NT2/D1 (cell line): ENCODE measurements at regions not wholly inside any gene's neighbourhood (a gene's known extent, or its start where the extent isn't known, plus 50 kb on each side); places are given as distances from the start of the nearest gene placed in this dataset.

Experiments used
- DNase-seq: peaks from one replicate; pipeline ENCODE4 v3.0.0-alpha.2; 2011; ENCODE audit warnings: low read depth, low spot score
- H3K27me3 ChIP-seq: 2 replicates; pipeline ENCODE4 v1.6.0; 2011; ENCODE audit warnings: mild to moderate bottlenecking; ENCODE audit not compliant: insufficient read length, insufficient read depth
- H3K36me3 ChIP-seq: 2 replicates; pipeline ENCODE4 v1.6.1; 2011; ENCODE audit warnings: mild to moderate bottlenecking, low read length, mixed read lengths; ENCODE audit not compliant: insufficient read depth, insufficient read length
- H3K4me1 ChIP-seq: 2 replicates; pipeline ENCODE4 v1.5.1; 2011; ENCODE audit not compliant: insufficient read depth, insufficient read length
- H3K4me3 ChIP-seq: 2 replicates; pipeline ENCODE4 v1.5.1; 2011; ENCODE audit warnings: low read depth; ENCODE audit not compliant: insufficient read length
- H3K9ac ChIP-seq: 2 replicates; pipeline ENCODE4 v1.6.0; 2011; ENCODE audit warnings: low read depth; ENCODE audit not compliant: insufficient read length
- H3K9me3 ChIP-seq: 2 replicates; pipeline ENCODE4 v1.5.1; 2011; ENCODE audit warnings: mild to moderate bottlenecking, low read length; ENCODE audit not compliant: insufficient read depth
- SUZ12 ChIP-seq: IDR thresholded peaks from 2 replicates; pipeline ENCODE4 v1.6.1; 2011; ENCODE audit not compliant: insufficient read length, insufficient read depth; ENCODE audit errors: extremely low read depth
- YY1 ChIP-seq: IDR thresholded peaks from 2 replicates; pipeline ENCODE4 v1.6.1; 2011; ENCODE audit not compliant: insufficient read length, insufficient read depth
- ZNF274 ChIP-seq: IDR thresholded peaks from 2 replicates; pipeline ENCODE4 v1.6.1; 2011; ENCODE audit warnings: mild to moderate bottlenecking, low read depth, low read length

- no peaks in the 10 kb centered on the region for H3K9me3 ChIP-seq
- no peak for DNase-seq
Measured at GRCh38 chr1:5396593-5396992, 595.6 kb downstream of the NPHP4 start.

GRCh38 chr1:5394111-5394510 is 598.1 kb downstream of the NPHP4 start:
- TF ChIP-seq YY1: no peak
- no peak for TF ChIP-seq ZNF274
- no peak for TF ChIP-seq SUZ12
- H3K4me3 ChIP-seq: no peak overlapping the region

More at GRCh38 chr1:5396593-5396992, 595.6 kb downstream of the NPHP4 start:
- Histone ChIP-seq H3K9ac (no peak overlapping the region), H3K36me3 (no peaks in the 10 kb centered on the region), H3K27me3 (no peaks in the 10 kb centered on the region), H3K4me3 (no peak overlapping the region), H3K4me1 (no peaks in the 10 kb centered on the region)
- TF ChIP-seq SUZ12: no peak
- TF ChIP-seq ZNF274: no peak

GRCh38 chr1:5393603-5394002 is 598.6 kb downstream of the NPHP4 start:
- no peaks in the 10 kb centered on the region for H3K36me3 ChIP-seq
- no peak for DNase-seq
- H3K27me3 ChIP-seq: no peaks in the 10 kb centered on the region
- no peak overlapping the region for H3K9ac ChIP-seq
- H3K4me1 ChIP-seq: no peaks in the 10 kb centered on the region
- no peaks in the 10 kb centered on the region for H3K9me3 ChIP-seq
- no peak overlapping the region for H3K4me3 ChIP-seq
- TF ChIP-seq ZNF274 (no peak), SUZ12 (no peak), YY1 (no peak)

More at GRCh38 chr1:5394111-5394510, 598.1 kb downstream of the NPHP4 start:
- no peak for DNase-seq
- Histone ChIP-seq H3K27me3 (no peaks in the 10 kb centered on the region), H3K36me3 (no peaks in the 10 kb centered on the region), H3K4me1 (no peaks in the 10 kb centered on the region), H3K9ac (no peak overlapping the region), H3K9me3 (no peaks in the 10 kb centered on the region)

GRCh38 chr1:5393146-5393545 is 599.1 kb downstream of the NPHP4 start:
- no peak for DNase-seq
- no peaks in the 10 kb centered on the region for H3K27me3 ChIP-seq
- H3K4me3 ChIP-seq: no peak overlapping the region
- no peaks in the 10 kb centered on the region for H3K36me3 ChIP-seq
- no peak overlapping the region for H3K9ac ChIP-seq
- no peaks in the 10 kb centered on the region for H3K9me3 ChIP-seq
- no peaks in the 10 kb centered on the region for H3K4me1 ChIP-seq
- no peak for TF ChIP-seq YY1
- no peak for TF ChIP-seq ZNF274
- TF ChIP-seq SUZ12: no peak

GRCh38 chr1:5391725-5392124 is 600.5 kb downstream of the NPHP4 start:
- H3K36me3 ChIP-seq: no peaks in the 10 kb centered on the region
- TF ChIP-seq ZNF274 (no peak), SUZ12 (no peak), YY1 (no peak)
- no peak overlapping the region for H3K9ac ChIP-seq
- no peaks in the 10 kb centered on the region for H3K27me3 ChIP-seq
- no peak overlapping the region for H3K4me3 ChIP-seq
- DNase-seq: no peak
- H3K9me3 ChIP-seq: no peaks in the 10 kb centered on the region
- no peaks in the 10 kb centered on the region for H3K4me1 ChIP-seq

- no peaks in the 10 kb centered on the region for H3K4me1 ChIP-seq
- H3K4me3 ChIP-seq: no peak overlapping the region
- no peaks in the 10 kb centered on the region for H3K9me3 ChIP-seq
- TF ChIP-seq SUZ12 (no peak), YY1 (no peak), ZNF274 (no peak)
- no peaks in the 10 kb centered on the region for H3K27me3 ChIP-seq
- DNase-seq: no peak
- H3K36me3 ChIP-seq: no peaks in the 10 kb centered on the region
- no peak overlapping the region for H3K9ac ChIP-seq
Measured at GRCh38 chr1:5390504-5390903, 601.7 kb downstream of the NPHP4 start.

GRCh38 chr1:5389101-5389885 is 602.9 kb downstream of the NPHP4 start:
- no peaks in the 10 kb centered on the region for H3K4me1 ChIP-seq
- no peaks in the 10 kb centered on the region for H3K9me3 ChIP-seq
- H3K36me3 ChIP-seq: no peaks in the 10 kb centered on the region
- no peak overlapping the region for H3K9ac ChIP-seq
- H3K27me3 ChIP-seq: no peaks in the 10 kb centered on the region
- TF ChIP-seq ZNF274 (no peak), SUZ12 (no peak), YY1 (no peak)
- no peak for DNase-seq
- no peak overlapping the region for H3K4me3 ChIP-seq

- Histone ChIP-seq H3K9me3 (no peaks in the 10 kb centered on the region), H3K27me3 (no peaks in the 10 kb centered on the region), H3K36me3 (no peaks in the 10 kb centered on the region), H3K9ac (no peak overlapping the region), H3K4me3 (no peak overlapping the region), H3K4me1 (no peaks in the 10 kb centered on the region)
- TF ChIP-seq SUZ12: no peak
- no peak for TF ChIP-seq YY1
- TF ChIP-seq ZNF274: no peak
- no peak for DNase-seq
Measured at GRCh38 chr1:5388622-5389021, 603.6 kb downstream of the NPHP4 start.
